Mesodermal cell (in vitro differentiated cells): ENCODE measurements at regions not wholly inside any gene's neighbourhood (a gene's known extent, or its start where the extent isn't known, plus 50 kb on each side); places are given as distances from the start of the nearest gene placed in this dataset.

Source experiments
- H3K27ac ChIP-seq: 2 replicates; pipeline ENCODE4 v1.7.0; 2013; ENCODE audit warnings: mild to moderate bottlenecking, low read depth, low read length, moderate library complexity; ENCODE audit not compliant: severe bottlenecking
- H3K36me3 ChIP-seq: 2 replicates; pipeline ENCODE4 v1.7.1; 2013; ENCODE audit warnings: mild to moderate bottlenecking, low read length, moderate library complexity; ENCODE audit not compliant: control insufficient read depth, insufficient read depth
- H3K4me1 ChIP-seq: one replicate; pipeline ENCODE4 v1.7.1; 2013; ENCODE audit warnings: mild to moderate bottlenecking, low read length; ENCODE audit not compliant: insufficient read depth, control insufficient read depth, poor library complexity, severe bottlenecking
- H3K4me3 ChIP-seq: 2 replicates; pipeline ENCODE4 v1.7.0; 2013; ENCODE audit warnings: low read length, control low read depth, mild to moderate bottlenecking; ENCODE audit not compliant: insufficient read depth, poor library complexity, severe bottlenecking; ENCODE audit errors: extremely low read depth
- H3K9me3 ChIP-seq: 2 replicates; pipeline ENCODE4 v1.7.1; 2013; ENCODE audit warnings: mild to moderate bottlenecking, low read length, moderate library complexity; ENCODE audit not compliant: control insufficient read depth
- WGBS, 2 experiments: methylation state at CpG; one replicate each; pipeline ENCODE4 v1.1.5; 2013; ENCODE audit warnings: missing lambda C conversion rate in 2 of 2; ENCODE audit not compliant: insufficient coverage in 2 of 2; 5-methylcytosine and 5-hydroxymethylcytosine counted together

DNA sequence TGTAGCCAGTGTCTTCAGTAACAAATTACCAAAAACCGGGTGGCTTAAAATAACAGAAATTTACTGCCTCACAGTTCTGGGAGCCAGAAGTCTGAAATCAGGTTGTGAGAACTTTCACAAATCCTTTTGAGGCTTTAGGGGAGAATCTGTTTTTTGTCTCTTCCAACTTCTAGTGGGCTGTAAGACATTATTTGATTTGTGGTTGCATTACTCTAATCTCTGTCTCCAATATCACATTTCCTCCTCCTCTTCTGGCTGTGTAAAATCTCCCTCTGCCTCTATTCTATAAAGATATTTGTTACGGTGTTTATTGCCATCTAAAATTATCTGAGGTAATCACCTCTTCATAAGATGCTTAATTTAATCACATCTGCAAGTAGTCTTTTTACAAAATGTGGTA lies 1039.6 kb upstream of the LRRN3 start:
- H3K27ac ChIP-seq, result no peak overlapping the region
- H3K4me3 ChIP-seq, result no peak overlapping the region
- 100% methylated on average over 1 of the region's 2 CpGs for WGBS, 2 experiments
- no peaks in the 10 kb centered on the region for H3K36me3 ChIP-seq
- H3K9me3 ChIP-seq, result no peaks in the 10 kb centered on the region
- H3K4me1 ChIP-seq, result no peaks in the 10 kb centered on the region

DNA sequence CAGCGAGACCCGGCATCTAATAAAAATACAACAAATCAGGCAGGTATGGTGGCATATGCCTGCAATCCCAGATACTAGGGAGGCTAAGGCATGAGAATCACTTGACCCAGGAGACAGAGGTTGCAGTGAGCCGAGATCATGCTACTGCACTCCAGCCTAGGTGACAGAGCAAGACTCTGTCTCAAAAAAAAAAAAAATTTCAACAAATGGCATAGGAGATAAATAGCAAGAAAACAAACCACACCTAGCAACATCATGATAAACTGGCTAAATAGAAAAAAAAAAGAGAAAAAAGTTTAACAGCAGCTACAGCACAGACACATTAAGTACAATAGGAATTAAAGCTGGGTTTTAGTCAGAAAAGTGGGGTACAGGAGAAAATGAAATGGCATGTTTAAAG lies 1034.6 kb upstream of the LRRN3 start:
- H3K4me3 ChIP-seq, result no peak overlapping the region
- WGBS, 2 experiments, result 100% methylated on average over 2 of the region's 3 CpGs; no CpG with 5 or more reads in 1 of the 2 experiments
- H3K27ac ChIP-seq, result no peak overlapping the region
- H3K4me1 ChIP-seq, result no peaks in the 10 kb centered on the region
- no peaks in the 10 kb centered on the region for H3K36me3 ChIP-seq
- H3K9me3 ChIP-seq, result no peaks in the 10 kb centered on the region

DNA sequence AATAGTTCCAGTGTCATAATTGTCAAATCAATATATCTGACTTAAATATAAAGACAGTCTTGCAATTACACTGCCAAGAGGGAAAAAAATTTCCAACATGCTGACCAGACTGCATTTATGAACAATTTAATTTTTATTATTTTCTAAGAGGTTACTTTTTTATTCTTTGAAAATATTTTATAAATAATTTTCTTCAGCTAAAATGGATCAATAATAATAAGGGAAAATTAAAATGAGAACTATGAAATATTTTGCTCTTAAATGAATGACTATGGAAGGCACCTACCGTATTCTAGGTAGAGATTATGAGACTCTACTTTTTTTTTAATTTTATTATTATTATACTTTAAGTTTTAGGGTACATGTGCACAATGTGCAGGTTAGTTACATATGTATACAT lies 1032.5 kb upstream of the LRRN3 start:
- Histone ChIP-seq H3K4me3 (no peak overlapping the region), H3K36me3 (no peaks in the 10 kb centered on the region), H3K4me1 (no peaks in the 10 kb centered on the region), H3K27ac (no peak overlapping the region), H3K9me3 (no peaks in the 10 kb centered on the region)
- WGBS, 2 experiments, result no CpG with 5 or more reads among the region's 1 CpG

DNA sequence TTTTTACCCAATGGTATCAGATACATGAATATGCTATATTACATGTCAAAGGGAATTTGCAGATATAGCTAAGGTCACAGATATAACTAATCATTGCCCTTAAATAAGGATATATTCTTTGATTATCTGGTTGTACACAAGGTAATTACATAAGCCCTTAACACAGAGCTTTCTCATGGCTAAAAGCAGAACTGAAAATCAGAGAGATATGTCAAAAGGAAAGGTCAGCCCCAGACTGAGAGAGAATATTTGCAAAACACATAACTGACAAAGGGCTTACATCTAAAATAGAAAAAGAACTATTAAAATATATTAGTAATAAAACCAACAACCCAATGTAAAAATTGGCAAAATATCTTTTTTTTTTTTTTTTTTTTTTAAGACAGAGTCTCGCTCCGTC lies 1029.5 kb upstream of the LRRN3 start:
- no peak overlapping the region for H3K4me3 ChIP-seq
- no peak overlapping the region for H3K27ac ChIP-seq
- H3K9me3 ChIP-seq, result no peaks in the 10 kb centered on the region
- no peaks in the 10 kb centered on the region for H3K4me1 ChIP-seq
- 100% methylated on average over 2 of the region's 2 CpGs; no CpG with 5 or more reads in 1 of the 2 experiments for WGBS, 2 experiments
- no peaks in the 10 kb centered on the region for H3K36me3 ChIP-seq

DNA sequence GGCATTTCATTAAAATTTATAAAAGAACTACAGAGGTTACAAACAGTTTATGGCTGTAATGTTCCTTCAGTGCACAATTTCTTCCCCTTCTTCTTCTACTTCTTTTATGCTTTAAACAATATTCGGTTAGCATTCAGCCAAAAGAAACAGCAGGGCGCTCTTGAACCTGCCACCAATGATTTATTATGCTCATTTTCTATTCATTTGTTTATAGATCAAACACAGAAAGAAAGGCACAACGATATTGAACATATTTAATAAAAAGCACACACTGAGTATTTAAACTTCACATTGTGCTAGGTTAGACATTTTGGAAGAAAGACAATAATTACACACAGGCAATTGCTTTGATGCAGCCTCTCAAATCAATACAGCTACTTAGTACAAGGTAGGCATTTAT lies 1025.8 kb upstream of the LRRN3 start:
- H3K27ac ChIP-seq, result no peak overlapping the region
- no peaks in the 10 kb centered on the region for H3K4me1 ChIP-seq
- WGBS, 2 experiments, result 90% methylated on average over 2 of the region's 3 CpGs; no CpG with 5 or more reads in 1 of the 2 experiments
- H3K36me3 ChIP-seq, result no peaks in the 10 kb centered on the region
- H3K4me3 ChIP-seq, result no peak overlapping the region
- no peaks in the 10 kb centered on the region for H3K9me3 ChIP-seq

DNA sequence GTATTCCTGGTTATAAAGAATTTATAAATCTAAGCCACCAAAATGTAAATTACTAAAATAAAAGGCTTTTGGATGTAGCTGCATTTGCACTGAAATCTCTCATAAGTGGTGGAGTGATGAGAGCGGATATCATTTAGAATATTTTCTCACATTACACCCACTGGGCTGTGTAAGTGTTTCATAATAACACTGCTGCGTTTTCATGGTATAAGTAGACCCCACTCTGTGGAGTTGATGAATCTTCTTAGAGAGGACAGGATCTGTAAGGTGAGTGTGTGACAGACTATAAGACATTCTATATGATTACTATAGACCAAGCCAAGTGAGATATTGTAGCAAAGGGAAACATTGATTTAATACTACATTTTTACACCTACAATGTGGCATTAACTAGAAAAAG lies 1024.1 kb upstream of the LRRN3 start:
- WGBS, 2 experiments, result no CpG with 5 or more reads among the region's 2 CpGs
- Histone ChIP-seq H3K36me3 (no peaks in the 10 kb centered on the region), H3K4me3 (no peak overlapping the region), H3K27ac (no peak overlapping the region), H3K9me3 (no peaks in the 10 kb centered on the region), H3K4me1 (no peaks in the 10 kb centered on the region)

DNA sequence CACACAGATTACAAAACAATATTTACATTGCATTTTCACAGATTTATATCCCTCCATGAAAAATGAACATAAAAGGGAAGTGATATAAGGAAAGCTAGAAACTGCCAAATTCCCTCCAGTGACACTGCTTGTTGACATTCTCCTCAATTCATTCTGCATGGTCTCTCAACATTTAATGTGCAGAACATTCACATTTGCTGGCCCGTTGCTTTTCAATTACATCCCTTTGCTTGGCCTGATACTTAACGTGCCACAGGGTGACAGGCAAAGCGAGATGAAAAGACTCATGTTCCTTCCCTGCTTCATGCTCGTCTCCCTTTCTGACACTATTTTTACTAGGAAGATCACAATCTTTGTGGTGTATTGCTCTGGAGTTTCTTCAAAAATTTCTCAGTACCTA lies 1019.7 kb upstream of the LRRN3 start:
- Histone ChIP-seq H3K36me3 (no peaks in the 10 kb centered on the region), H3K4me3 (no peak overlapping the region), H3K27ac (no peak overlapping the region), H3K4me1 (no peaks in the 10 kb centered on the region), H3K9me3 (no peaks in the 10 kb centered on the region)
- WGBS, 2 experiments, result 75 to 92% methylated on average over 2 to 4 of the region's 4 CpGs

DNA sequence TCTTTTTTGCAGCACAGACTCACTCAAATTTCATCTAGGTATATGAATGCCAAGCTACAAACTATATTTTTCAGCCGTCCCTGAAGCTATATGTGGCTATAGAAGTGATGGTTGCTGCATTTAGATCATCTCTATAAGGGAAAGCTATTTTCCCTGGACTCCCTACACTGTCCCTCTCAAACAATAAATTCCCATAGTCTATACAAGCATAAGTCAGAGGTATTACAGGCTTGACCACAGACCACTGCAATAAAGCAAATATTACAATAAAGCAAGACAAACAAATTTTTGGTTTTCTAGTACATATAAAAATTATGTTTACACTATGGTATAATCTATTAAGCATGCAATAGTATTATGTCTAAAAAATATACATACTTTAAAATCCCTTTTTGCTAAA lies 1015.5 kb upstream of the LRRN3 start:
- H3K9me3 ChIP-seq, result no peaks in the 10 kb centered on the region
- no CpG with 5 or more reads among the region's 1 CpG for WGBS, 2 experiments
- H3K36me3 ChIP-seq, result no peaks in the 10 kb centered on the region
- H3K27ac ChIP-seq, result no peak overlapping the region
- H3K4me3 ChIP-seq, result no peak overlapping the region
- peaks cover 3% of the 10 kb centered on the region for H3K4me1 ChIP-seq

DNA sequence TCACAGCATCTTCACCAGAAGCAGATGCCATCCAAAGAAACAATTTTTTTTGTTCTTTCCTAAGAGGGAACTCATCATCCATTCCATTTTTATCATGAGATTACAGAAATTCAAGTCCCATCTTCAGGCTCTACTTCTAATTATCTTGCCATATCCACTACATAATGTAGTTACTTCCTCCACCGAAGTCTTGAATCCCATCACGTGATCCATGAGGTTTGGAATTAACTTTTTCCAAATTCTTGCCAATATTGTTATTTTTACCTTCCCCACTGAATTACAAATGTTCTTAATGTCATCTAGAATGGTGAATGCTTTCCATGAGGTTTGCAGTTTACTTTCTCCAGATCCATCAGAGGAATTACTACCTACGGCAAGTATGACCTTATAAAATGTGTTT lies 1014.7 kb upstream of the LRRN3 start:
- H3K9me3 ChIP-seq, result no peaks in the 10 kb centered on the region
- no peak overlapping the region for H3K27ac ChIP-seq
- no peak overlapping the region for H3K4me3 ChIP-seq
- peaks cover 3% of the 10 kb centered on the region for H3K4me1 ChIP-seq
- H3K36me3 ChIP-seq, result no peaks in the 10 kb centered on the region
- WGBS, 2 experiments, result no CpG with 5 or more reads among the region's 3 CpGs

DNA sequence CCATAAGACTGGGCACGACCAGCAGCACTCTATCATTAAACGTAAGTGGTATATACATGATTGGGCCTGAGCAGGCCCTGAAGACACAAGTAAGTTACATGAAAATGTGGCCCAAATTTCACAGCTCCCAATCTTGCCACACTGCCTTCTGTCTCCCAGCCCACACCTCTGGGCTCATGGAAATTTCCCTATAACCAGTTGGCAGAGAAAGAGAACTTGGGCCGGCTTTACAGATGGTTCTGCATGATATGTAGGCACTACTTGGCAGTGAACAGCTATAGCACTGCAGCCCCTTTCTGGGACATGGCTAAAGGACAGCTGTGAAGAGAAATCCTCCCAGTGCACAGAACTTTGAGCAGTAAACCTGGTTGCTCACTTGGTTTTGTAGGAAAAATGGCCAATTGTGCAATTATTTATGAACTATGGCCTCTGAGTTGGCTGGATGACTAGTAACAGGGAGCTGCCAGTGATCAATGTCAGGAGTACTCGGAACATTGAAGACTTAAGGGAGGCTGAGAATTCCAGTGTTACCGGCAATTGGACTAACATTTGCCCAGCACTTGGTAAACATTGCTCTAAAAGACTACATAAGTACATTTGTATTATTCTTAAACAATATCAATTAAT lies 1006.6 kb upstream of the LRRN3 start:
- Histone ChIP-seq H3K4me1 (no peaks in the 10 kb centered on the region), H3K4me3 (no peak overlapping the region), H3K9me3 (no peaks in the 10 kb centered on the region), H3K27ac (no peak overlapping the region), H3K36me3 (no peaks in the 10 kb centered on the region)
- 80 to 90% methylated on average over 2 to 4 of the region's 5 CpGs for WGBS, 2 experiments

DNA sequence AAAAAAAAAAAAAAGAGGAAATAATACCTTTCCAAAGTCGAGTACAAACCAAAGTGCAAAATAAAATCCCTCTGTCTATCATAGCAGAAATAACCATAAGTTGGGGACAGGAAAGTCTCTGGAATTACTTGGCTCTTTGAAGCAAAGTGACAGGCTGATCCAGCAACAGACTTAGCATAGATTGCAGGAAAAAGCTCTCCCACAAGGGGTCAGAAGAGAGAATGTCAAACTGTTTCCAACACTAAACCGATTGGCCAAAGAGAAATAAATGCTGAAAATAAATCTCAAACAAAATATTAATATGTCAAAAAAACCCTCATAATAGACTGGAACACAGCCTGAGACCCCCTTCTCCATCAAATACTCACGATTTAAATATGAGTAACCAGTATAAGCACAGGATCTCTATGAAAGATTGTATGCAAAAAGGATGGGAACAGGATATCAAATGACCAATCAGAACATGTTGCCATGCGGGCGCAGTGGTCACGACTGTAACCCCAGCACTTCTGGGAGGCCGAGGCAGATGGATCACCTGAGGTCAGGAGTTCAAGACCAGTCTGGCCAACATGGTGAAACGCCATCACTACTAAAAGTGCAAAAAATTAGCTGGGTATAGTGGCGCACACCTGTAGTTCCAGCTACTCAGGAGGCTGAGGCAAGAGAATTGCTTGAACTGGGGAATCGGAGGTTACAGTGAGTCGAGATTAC lies 1000.7 kb upstream of the LRRN3 start:
- Histone ChIP-seq H3K27ac (no peak overlapping the region), H3K4me3 (no peak overlapping the region), H3K9me3 (no peaks in the 10 kb centered on the region), H3K4me1 (no peaks in the 10 kb centered on the region), H3K36me3 (no peaks in the 10 kb centered on the region)
- WGBS, 2 experiments, result 91 to 95% methylated on average over 7 to 8 of the region's 11 CpGs
